ENCODE measurements at regions not wholly inside any gene's neighbourhood (a gene's known extent, or its start where the extent isn't known, plus 50 kb on each side); places are given as distances from the start of the nearest gene placed in this dataset.
"Not testable (repeated sequence)": the region's sequence is repeated elsewhere in the genome, so short reads cannot be mapped to it uniquely, and the experiment has no call there.

DNA sequence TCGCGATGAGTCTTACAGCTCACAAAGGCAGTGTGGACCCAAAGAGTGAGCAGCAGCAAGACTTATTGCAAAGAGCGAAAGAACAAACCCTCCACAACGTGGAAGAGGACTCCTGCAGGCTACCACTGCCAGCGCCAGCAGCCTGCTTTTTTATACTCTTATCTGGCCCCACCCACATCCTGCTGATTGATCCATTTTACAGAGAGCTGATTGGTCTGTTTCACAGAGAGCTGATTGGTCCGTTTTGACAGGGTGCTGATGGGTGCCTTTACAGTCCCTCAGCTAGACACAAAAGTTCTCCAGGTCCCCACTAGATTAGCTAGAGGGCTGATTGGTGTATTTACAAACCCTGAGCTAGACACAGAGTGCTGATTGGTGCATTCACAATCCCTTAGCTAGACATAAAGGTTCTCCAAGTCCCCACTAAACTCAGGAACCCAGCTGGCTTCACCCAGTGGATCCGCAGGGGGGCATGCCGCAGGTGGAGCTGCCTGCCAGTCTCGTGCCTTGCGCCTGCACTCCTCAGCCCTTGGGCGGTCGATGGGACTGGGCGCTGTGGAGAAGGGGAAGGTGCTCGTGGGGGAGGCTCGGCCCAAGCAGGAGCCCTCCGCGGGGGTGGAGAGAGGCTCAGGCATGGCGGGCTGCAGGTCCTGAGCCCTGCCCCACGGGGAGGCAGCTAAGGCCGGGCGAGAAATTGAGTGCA, 75.7 kb downstream of the QDPR start:
- DNase-seq, H3K9me3 ChIP-seq, H3K4me1 ChIP-seq, H3K4me3 ChIP-seq, H3K36me3 ChIP-seq, H3K27me3 ChIP-seq, H3K27ac ChIP-seq: not testable (repeated sequence)

DNA sequence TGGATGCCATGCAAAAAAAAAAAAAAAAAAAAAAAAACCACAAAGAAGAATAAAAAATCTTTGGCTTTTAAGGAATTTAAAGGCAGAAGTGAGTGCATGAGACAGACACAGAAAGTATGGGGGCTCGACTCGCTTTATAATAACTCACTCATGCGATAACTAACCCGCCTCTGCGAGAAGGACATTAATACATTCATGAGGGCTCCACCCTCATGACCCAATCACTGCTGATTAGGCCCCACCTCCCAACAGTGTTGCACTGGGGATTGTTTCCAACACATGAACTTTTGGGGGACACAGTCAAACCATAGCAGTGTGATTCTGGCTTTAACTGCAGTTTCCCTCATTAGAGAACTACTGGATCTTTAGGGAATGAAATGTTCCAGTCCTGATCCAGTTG, 78.1 kb downstream of the QDPR start:
- no peaks in the 10 kb centered on the region for H3K9me3 ChIP-seq
- H3K36me3 ChIP-seq = no peaks in the 10 kb centered on the region
- no peaks in the 10 kb centered on the region for H3K27me3 ChIP-seq
- no peak overlapping the region for H3K4me3 ChIP-seq
- H3K4me1 ChIP-seq = no peaks in the 10 kb centered on the region
- DNase-seq = no peak
- no peak overlapping the region for H3K27ac ChIP-seq
- TF ChIP-seq, protein P1, sequence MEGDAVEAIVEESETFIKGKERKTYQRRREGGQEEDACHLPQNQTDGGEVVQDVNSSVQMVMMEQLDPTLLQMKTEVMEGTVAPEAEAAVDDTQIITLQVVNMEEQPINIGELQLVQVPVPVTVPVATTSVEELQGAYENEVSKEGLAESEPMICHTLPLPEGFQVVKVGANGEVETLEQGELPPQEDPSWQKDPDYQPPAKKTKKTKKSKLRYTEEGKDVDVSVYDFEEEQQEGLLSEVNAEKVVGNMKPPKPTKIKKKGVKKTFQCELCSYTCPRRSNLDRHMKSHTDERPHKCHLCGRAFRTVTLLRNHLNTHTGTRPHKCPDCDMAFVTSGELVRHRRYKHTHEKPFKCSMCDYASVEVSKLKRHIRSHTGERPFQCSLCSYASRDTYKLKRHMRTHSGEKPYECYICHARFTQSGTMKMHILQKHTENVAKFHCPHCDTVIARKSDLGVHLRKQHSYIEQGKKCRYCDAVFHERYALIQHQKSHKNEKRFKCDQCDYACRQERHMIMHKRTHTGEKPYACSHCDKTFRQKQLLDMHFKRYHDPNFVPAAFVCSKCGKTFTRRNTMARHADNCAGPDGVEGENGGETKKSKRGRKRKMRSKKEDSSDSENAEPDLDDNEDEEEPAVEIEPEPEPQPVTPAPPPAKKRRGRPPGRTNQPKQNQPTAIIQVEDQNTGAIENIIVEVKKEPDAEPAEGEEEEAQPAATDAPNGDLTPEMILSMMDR (IDR thresholded peaks at IDR 0.05) = no peak
- TF ChIP-seq POLR2A (IDR thresholded peaks at IDR 0.05) = no peak

DNA sequence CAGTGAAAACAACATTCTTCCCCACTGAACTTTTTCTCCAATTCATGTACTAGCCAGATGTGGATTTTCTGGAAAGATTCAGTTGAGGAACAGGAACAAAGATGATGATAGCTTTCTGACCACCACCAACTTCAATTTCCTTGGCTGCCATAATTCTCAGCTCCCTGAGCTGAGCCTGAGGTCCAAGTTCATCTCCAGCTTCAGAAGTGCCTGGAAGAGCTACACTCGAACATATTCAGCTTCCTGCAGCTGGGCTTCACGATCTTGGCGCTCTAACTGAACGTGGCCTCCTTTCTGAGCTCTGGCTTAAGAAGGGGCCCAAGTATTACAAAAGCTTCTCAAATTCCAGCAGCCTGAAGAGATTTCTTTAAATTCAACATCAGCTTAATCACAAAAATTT, 83.9 kb downstream of the QDPR start:
- DNase-seq = no peak
- Histone ChIP-seq H3K36me3 (no peaks in the 10 kb centered on the region), H3K9me3 (no peaks in the 10 kb centered on the region), H3K4me1 (no peaks in the 10 kb centered on the region), H3K27me3 (no peaks in the 10 kb centered on the region), H3K4me3 (no peak overlapping the region), H3K27ac (no peak overlapping the region)
- TF ChIP-seq, protein P1 (IDR thresholded peaks at IDR 0.05) = no peak
- TF ChIP-seq POLR2A (IDR thresholded peaks at IDR 0.05) = no peak

DNA sequence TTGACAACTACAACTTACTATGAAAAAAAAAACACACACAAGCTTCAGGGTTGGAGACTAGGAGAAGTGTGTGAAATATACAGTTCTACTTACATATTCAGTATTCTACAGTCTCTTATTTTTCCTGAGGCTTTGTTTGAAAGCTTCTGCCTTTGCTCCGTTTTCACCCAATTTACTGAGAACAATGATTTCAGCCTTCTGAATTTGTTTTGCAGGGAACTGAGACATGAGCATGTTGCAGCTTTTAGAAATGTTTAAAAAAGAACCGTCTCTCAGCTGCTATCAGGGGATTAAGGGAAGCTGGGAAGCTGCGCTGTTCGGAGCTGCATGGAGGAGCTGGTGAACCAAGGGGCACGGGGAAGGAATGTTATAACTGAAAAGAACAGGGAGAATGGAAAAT, 85.7 kb downstream of the QDPR start:
- Histone ChIP-seq H3K36me3 (no peaks in the 10 kb centered on the region), H3K27me3 (no peaks in the 10 kb centered on the region), H3K9me3 (no peaks in the 10 kb centered on the region), H3K4me3 (no peak overlapping the region), H3K27ac (no peak overlapping the region), H3K4me1 (no peaks in the 10 kb centered on the region)
- TF ChIP-seq, protein P1 (IDR thresholded peaks at IDR 0.05) = no peak
- DNase-seq = no peak

DNA sequence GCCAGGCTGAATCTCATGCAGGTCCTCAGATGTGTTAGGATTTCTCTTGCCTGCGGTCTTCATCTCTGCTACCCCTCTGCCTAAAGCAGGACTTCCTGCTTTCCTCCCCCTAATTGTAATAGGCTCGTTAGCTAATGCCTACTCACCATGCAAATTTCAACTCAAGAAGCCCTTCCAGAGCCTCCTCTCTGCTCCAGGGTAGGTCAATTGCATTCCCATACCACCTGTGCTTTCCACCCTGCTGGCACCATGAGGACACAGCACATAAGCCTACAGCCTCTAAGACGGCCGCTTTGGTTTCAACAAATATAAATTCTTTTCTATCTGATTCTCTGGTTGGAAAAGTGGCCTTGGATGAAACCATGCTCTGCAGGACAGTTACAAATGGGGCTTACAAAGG, 93.9 kb downstream of the QDPR start:
- no peak for TF ChIP-seq POLR2A (IDR thresholded peaks at IDR 0.05)
- TF ChIP-seq, protein P1 (IDR thresholded peaks at IDR 0.05) = no peak

DNA sequence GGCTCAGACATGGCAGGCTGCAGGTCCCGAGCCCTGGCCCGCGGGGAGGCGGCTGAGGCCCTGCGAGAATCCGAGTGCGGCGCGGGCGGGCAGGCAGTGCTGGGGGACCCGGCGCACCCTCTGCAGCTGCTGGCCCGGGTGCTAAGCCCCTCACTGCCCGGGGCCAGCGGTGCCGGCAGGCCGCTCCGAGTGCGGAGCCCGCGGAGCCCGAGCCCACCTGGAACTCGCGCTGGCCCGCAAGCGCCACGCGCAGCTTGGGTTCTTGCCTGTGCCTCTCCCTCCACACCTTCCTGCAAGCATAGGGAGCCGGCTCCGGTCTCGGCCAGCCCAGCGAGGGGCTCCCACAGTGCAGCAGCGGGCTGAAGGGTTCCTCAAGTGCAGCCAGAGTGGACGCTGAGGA, 97.5 kb downstream of the QDPR start:
- no peak overlapping the region for H3K4me3 ChIP-seq
- no peaks in the 10 kb centered on the region for H3K36me3 ChIP-seq

More for the DNA sequence above, 93.9 kb downstream of the QDPR start:
- no peak overlapping the region for H3K27ac ChIP-seq
- no peaks in the 10 kb centered on the region for H3K36me3 ChIP-seq
- no peaks in the 10 kb centered on the region for H3K9me3 ChIP-seq
- no peaks in the 10 kb centered on the region for H3K27me3 ChIP-seq
- no peaks in the 10 kb centered on the region for H3K4me1 ChIP-seq
- no peak overlapping the region for H3K4me3 ChIP-seq
- no peak for DNase-seq

More for the DNA sequence above, 97.5 kb downstream of the QDPR start:
- no peaks in the 10 kb centered on the region for H3K9me3 ChIP-seq
- no peaks in the 10 kb centered on the region for H3K4me1 ChIP-seq
- no peaks in the 10 kb centered on the region for H3K27me3 ChIP-seq
- TF ChIP-seq, protein P1 (IDR thresholded peaks at IDR 0.05) = no peak
- no peak for TF ChIP-seq POLR2A (IDR thresholded peaks at IDR 0.05)
- no peak for DNase-seq
- no peak overlapping the region for H3K27ac ChIP-seq
